Transverse colon (tissue), 4 donors: ENCODE measurements at regions not wholly inside any gene's neighbourhood (a gene's known extent, or its start where the extent isn't known, plus 50 kb on each side); places are given as distances from the start of the nearest gene placed in this dataset.

ENCODE experiments used
- DNase-seq: peaks from one replicate; pipeline ENCODE4 v3.0.0-alpha.2; 2019
- H3K27ac ChIP-seq, 4 donors: fragments of 200-600 bp; sonication (generic); 2 replicates each; pipeline ENCODE4 v1.5.1; 2016 to 2018; ENCODE audit warnings: inconsistent platforms in 4 of 4
- H3K27me3 ChIP-seq: fragments of 200-600 bp; sonication (generic); 2 replicates; pipeline ENCODE4 v1.5.1; 2017; ENCODE audit warnings: inconsistent platforms
- H3K36me3 ChIP-seq, 4 donors: fragments of 200-600 bp; sonication (generic); 2 replicates each; pipeline ENCODE4 v1.5.1; 2017 to 2019; ENCODE audit warnings: inconsistent platforms in 4 of 4
- H3K4me1 ChIP-seq, 4 donors: fragments of 200-600 bp; sonication (generic); 2 replicates each; pipeline ENCODE4 v1.5.1; 2017 to 2020; ENCODE audit warnings: inconsistent platforms in 4 of 4
- H3K4me3 ChIP-seq, 4 donors: fragments of 200-600 bp; sonication (generic); 1 replicate in 1 of 4; 2 replicates in 3 of 4; pipeline versions ENCODE4 v1.5.1 to v1.6.1; 2017 to 2019; ENCODE audit warnings: inconsistent platforms in 4 of 4
- H3K9me3 ChIP-seq, 2 donors: fragments of 200-600 bp; sonication (generic); 2 replicates each; pipeline ENCODE4 v1.5.1; 2017 to 2019; ENCODE audit warnings: inconsistent platforms in 2 of 2
- EP300 ChIP-seq: sonication (generic); formaldehyde crosslinking; IDR thresholded peaks from one replicate; pipeline ENCODE4 v1.6.1; 2017; ENCODE audit warnings: antibody characterized with exemption, low read depth
- POLR2A ChIP-seq: fragments of 450-650 bp; IDR thresholded peaks from one replicate; pipeline ENCODE4 v1.6.1; 2016; ENCODE audit warnings: antibody characterized with exemption, mild to moderate bottlenecking, moderate library complexity
- POLR2AphosphoS5 ChIP-seq, 3 donors: sonication (generic); formaldehyde crosslinking; IDR thresholded peaks; one replicate each; pipeline ENCODE4 v1.6.1; 2016; ENCODE audit warnings: antibody characterized with exemption in 3 of 3
- WGBS, 2 donors: methylation state at CpG; one replicate each; pipeline ENCODE4 v1.1.5; 2018; ENCODE audit warnings: low coverage in 1 of 2; 5-methylcytosine and 5-hydroxymethylcytosine counted together
- in situ Hi-C, 4 donors: fragments of 200-750 bp; cut with MboI; loops; one replicate each; pipeline versions ENCODE4 v1.15.0 to v1.15.1; 2017; ENCODE audit warnings: low sequenced_read_pairs in 3 of 4, low pct_ligation_motif_present in 1 of 4, low pct_unique_long_range_greater_than_20kb in 1 of 4
- intact Hi-C: fragments of 100-400 bp; cut with DNase I; formaldehyde crosslinking; loops from one replicate; pipeline ENCODE4 v1.15.1; 2023; ENCODE audit warnings: low total_unique reads
- TF ChIP-seq, protein P1 (sequence below), 5 experiments: fragments of 200-600 bp in 3 of 5; fragments of 450-650 bp in 2 of 5; sonication (generic) in 3 of 5; IDR thresholded peaks; 1 replicate in 2 of 5; 2 replicates in 3 of 5; pipeline ENCODE4 v1.5.1; 2016 to 2017; ENCODE audit warnings: antibody characterized with exemption in 5 of 5, inconsistent platforms in 3 of 5, mild to moderate bottlenecking in 2 of 5, moderate library complexity in 1 of 5

DNA sequence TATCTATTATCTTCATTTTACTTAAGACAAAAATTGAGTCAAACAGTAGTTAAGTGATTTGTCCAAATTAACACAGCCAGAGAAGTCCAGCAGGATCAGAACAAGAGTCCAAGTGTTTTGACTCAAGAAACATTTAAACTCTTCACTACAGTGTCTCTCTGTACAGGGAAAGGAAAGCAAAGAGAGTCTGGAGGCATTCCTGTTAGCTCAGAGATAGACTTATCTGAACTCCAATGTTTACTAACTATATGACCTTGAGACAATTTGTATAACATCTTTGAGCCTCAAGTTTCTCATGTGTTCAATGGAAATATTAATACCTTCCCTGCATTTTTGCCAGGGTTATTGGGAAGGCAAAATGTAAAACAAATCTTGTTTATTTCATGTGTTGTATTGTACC lies 849.1 kb downstream of the DIPK2A start:
- no peak overlapping the region for H3K4me3 ChIP-seq
- H3K36me3 ChIP-seq: no peaks in the 10 kb centered on the region
- intact Hi-C loops: no loop called here
- no peaks in the 10 kb centered on the region for H3K4me1 ChIP-seq
- in situ Hi-C loops: no loop called here
- no peak for DNase-seq
- H3K9me3 ChIP-seq: no peaks in the 10 kb centered on the region
- no peak for TF ChIP-seq POLR2AphosphoS5 (IDR thresholded peaks at IDR 0.05)
- no peak for TF ChIP-seq EP300
- TF ChIP-seq, protein P1, sequence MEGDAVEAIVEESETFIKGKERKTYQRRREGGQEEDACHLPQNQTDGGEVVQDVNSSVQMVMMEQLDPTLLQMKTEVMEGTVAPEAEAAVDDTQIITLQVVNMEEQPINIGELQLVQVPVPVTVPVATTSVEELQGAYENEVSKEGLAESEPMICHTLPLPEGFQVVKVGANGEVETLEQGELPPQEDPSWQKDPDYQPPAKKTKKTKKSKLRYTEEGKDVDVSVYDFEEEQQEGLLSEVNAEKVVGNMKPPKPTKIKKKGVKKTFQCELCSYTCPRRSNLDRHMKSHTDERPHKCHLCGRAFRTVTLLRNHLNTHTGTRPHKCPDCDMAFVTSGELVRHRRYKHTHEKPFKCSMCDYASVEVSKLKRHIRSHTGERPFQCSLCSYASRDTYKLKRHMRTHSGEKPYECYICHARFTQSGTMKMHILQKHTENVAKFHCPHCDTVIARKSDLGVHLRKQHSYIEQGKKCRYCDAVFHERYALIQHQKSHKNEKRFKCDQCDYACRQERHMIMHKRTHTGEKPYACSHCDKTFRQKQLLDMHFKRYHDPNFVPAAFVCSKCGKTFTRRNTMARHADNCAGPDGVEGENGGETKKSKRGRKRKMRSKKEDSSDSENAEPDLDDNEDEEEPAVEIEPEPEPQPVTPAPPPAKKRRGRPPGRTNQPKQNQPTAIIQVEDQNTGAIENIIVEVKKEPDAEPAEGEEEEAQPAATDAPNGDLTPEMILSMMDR (IDR thresholded peaks at IDR 0.05): no peak
- no peak overlapping the region for H3K27ac ChIP-seq
- no peaks in the 10 kb centered on the region for H3K27me3 ChIP-seq

DNA sequence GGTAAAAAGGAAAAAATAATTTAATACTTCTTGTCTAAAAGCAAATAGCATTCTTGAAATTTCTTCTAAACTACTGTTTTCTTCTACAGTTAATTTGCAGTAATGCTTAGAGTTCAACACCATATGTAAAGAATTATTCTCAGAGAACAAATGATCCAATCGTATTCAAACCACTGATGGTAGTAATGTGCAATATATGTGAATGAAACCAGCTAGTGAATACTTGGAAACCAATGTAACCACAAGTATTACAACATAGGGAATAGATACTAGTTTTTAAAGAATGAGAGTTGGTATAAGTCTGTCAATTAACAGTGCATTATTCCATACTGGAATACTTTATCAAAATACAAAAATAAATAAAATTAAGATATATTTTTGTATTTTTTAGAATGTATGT lies 850.0 kb downstream of the DIPK2A start:
- Histone ChIP-seq H3K27ac (no peak overlapping the region), H3K4me3 (no peak overlapping the region), H3K4me1 (no peaks in the 10 kb centered on the region), H3K36me3 (no peaks in the 10 kb centered on the region), H3K9me3 (no peaks in the 10 kb centered on the region), H3K27me3 (no peaks in the 10 kb centered on the region)
- intact Hi-C loops: no loop called here
- no peak for DNase-seq
- 70% methylated on average over 1 of the region's 1 CpG for WGBS, 2 donors
- TF ChIP-seq POLR2AphosphoS5 (IDR thresholded peaks at IDR 0.05) (no peak), POLR2A (no peak), EP300 (no peak)
- TF ChIP-seq, protein P1 (IDR thresholded peaks at IDR 0.05): no peak
- in situ Hi-C loops: no loop called here

- Histone ChIP-seq H3K36me3 (no peaks in the 10 kb centered on the region), H3K27me3 (no peaks in the 10 kb centered on the region), H3K27ac (no peak overlapping the region), H3K4me1 (no peaks in the 10 kb centered on the region), H3K9me3 (no peaks in the 10 kb centered on the region), H3K4me3 (no peak overlapping the region)
- DNase-seq: no peak
- TF ChIP-seq POLR2A: no peak
- intact Hi-C loops: no loop called here
- in situ Hi-C loops: no loop called here
Observed at GRCh38 chr3:144822671-144823070, 851.0 kb downstream of the DIPK2A start.

- Histone ChIP-seq H3K4me1 (no peaks in the 10 kb centered on the region), H3K4me3 (no peak overlapping the region), H3K9me3 (no peaks in the 10 kb centered on the region), H3K27me3 (no peaks in the 10 kb centered on the region), H3K27ac (no peak overlapping the region), H3K36me3 (no peaks in the 10 kb centered on the region)
- intact Hi-C loops: no loop called here
- in situ Hi-C loops: no loop called here
- DNase-seq: no peak
- TF ChIP-seq POLR2AphosphoS5 (IDR thresholded peaks at IDR 0.05) (no peak), POLR2A (no peak), EP300 (no peak)
- TF ChIP-seq, protein P1 (IDR thresholded peaks at IDR 0.05): no peak
Observed at GRCh38 chr3:144831955-144832716, 860.5 kb downstream of the DIPK2A start.

GRCh38 chr3:144839991-144840390 lies 868.4 kb downstream of the DIPK2A start:
- TF ChIP-seq POLR2A: no peak
- TF ChIP-seq EP300: no peak
- TF ChIP-seq POLR2AphosphoS5 (IDR thresholded peaks at IDR 0.05): no peak
- TF ChIP-seq, protein P1 (IDR thresholded peaks at IDR 0.05): no peak

More at GRCh38 chr3:144839991-144840390, 868.4 kb downstream of the DIPK2A start:
- in situ Hi-C loops (no loop called here), intact Hi-C loops (no loop called here)
- Histone ChIP-seq H3K27ac (no peak overlapping the region), H3K4me1 (no peaks in the 10 kb centered on the region), H3K4me3 (no peak overlapping the region), H3K36me3 (no peaks in the 10 kb centered on the region), H3K9me3 (peaks cover 0 to 8% of the 10 kb centered on the region in 2 donors), H3K27me3 (no peaks in the 10 kb centered on the region)
- WGBS, 2 donors: 81 to 86% methylated on average over 1 to 2 of the region's 2 CpGs
- DNase-seq: no peak
